SK-N-SH (cell line): ENCODE measurements at regions not wholly inside any gene's neighbourhood (a gene's known extent, or its start where the extent isn't known, plus 50 kb on each side); places are given as distances from the start of the nearest gene placed in this dataset.

Experiments
- CTCF ChIA-PET: fragments of 300-600, 350-600 bp; formaldehyde crosslinking; extraction: SDS; loops from one replicate; lab custom pipeline; 2021; lab: Yijun Ruan, JAX
- POLR2A ChIA-PET: fragments of 350-600 bp; sonication (Branson Sonifier 250); formaldehyde crosslinking; extraction: SDS; loops from one replicate; lab custom pipeline; 2020; ENCODE audit warnings: antibody characterized with exemption, inconsistent platforms; lab: Yijun Ruan, JAX
- DNase-seq: peaks from one replicate; pipeline ENCODE4 v3.0.0; 2012
- H2AFZ ChIP-seq: fragments of 200-600 bp; sonication (generic); 2 replicates; pipeline ENCODE4 v1.8.1; 2016; ENCODE audit warnings: antibody characterized with exemption, mild to moderate bottlenecking, low read depth
- H3F3A ChIP-seq: fragments of 200-600 bp; sonication (generic); replicated peaks from 2 replicates; pipeline ENCODE3; 2016; ENCODE audit warnings: antibody characterized with exemption, mild to moderate bottlenecking; ENCODE audit not compliant: insufficient read depth
- H3K27ac ChIP-seq, 2 experiments: fragments of 200-500 bp in 1 of 2; fragments of 200-600 bp in 1 of 2; sonication (Bioruptor generic) in 1 of 2; sonication (generic), shearing (Covaris generic) in 1 of 2; 2 replicates each; pipeline versions ENCODE4 v1.5.1 to v1.6.1; 2014 to 2016; ENCODE audit warnings: low read depth in 2 of 2, inconsistent platforms in 1 of 2, low read length in 1 of 2, mild to moderate bottlenecking in 1 of 2, mixed read lengths in 1 of 2
- H3K27me3 ChIP-seq: fragments of 200-600 bp; sonication (generic), shearing (Covaris generic); 2 replicates; pipeline ENCODE4 v1.6.1; 2016; ENCODE audit warnings: mixed run types; ENCODE audit not compliant: insufficient read depth
- H3K36me3 ChIP-seq, 2 experiments: fragments of 200-500 bp in 1 of 2; fragments of 200-600 bp in 1 of 2; sonication (Bioruptor generic) in 1 of 2; sonication (generic) in 1 of 2; replicated peaks in 1 of 2; 2 replicates each; pipeline versions ENCODE3 to v1.5.1; 2014 to 2016; ENCODE audit warnings: low read length in 1 of 2, mild to moderate bottlenecking in 1 of 2; ENCODE audit not compliant: insufficient read depth in 2 of 2, control insufficient read depth in 1 of 2
- H3K4me1 ChIP-seq, 2 experiments: fragments of 200-500 bp in 1 of 2; fragments of 200-600 bp in 1 of 2; sonication (Bioruptor generic) in 1 of 2; sonication (generic), shearing (Covaris generic) in 1 of 2; 2 replicates each; pipeline versions ENCODE4 v1.5.1 to v1.6.1; 2014 to 2016; ENCODE audit warnings: low read depth in 1 of 2, low read length in 1 of 2, mixed run types in 1 of 2; ENCODE audit not compliant: insufficient read depth in 2 of 2, control insufficient read depth in 1 of 2
- H3K4me2 ChIP-seq: fragments of 200-600 bp; sonication (generic), shearing (Covaris generic); 2 replicates; pipeline ENCODE4 v1.6.1; 2017; ENCODE audit warnings: mixed run types
- H3K4me3 ChIP-seq, 2 experiments: fragments of 200-500 bp in 1 of 2; fragments of 200-600 bp in 1 of 2; sonication (Bioruptor generic) in 1 of 2; sonication (generic), shearing (Covaris generic) in 1 of 2; 2 replicates each; pipeline versions ENCODE4 v1.5.1 to v1.8.1; 2014 to 2016; ENCODE audit warnings: low read depth in 2 of 2, inconsistent platforms in 1 of 2, low read length in 1 of 2, mild to moderate bottlenecking in 1 of 2, mixed read lengths in 1 of 2, moderate library complexity in 1 of 2
- H3K79me2 ChIP-seq: fragments of 200-600 bp; sonication (generic); 2 replicates; pipeline ENCODE4 v1.8.1; 2017; ENCODE audit warnings: mild to moderate bottlenecking; ENCODE audit not compliant: insufficient read depth
- H3K9ac ChIP-seq: fragments of 200-600 bp; sonication (generic); 2 replicates; pipeline ENCODE4 v1.6.1; 2017; ENCODE audit warnings: mixed run types
- H3K9me2 ChIP-seq: fragments of 200-600 bp; sonication (generic); 2 replicates; pipeline ENCODE4 v1.6.1; 2017; ENCODE audit warnings: mixed run types
- H3K9me3 ChIP-seq: fragments of 200-600 bp; sonication (generic); 2 replicates; pipeline ENCODE4 v1.6.1; 2017; ENCODE audit warnings: mixed run types, mild to moderate bottlenecking, moderate library complexity
- H4K20me1 ChIP-seq: fragments of 200-600 bp; sonication (generic); 2 replicates; pipeline ENCODE4 v1.6.1; 2017; ENCODE audit warnings: mild to moderate bottlenecking, mixed run types; ENCODE audit not compliant: insufficient read depth
- PBX3 ChIP-seq: IDR thresholded peaks from 2 replicates; pipeline ENCODE4; 2012
- WGBS: methylation state at CpG from one replicate; pipeline ENCODE4 v1.1.6; 2017; ENCODE audit warnings: low lambda C conversion rate; 5-methylcytosine and 5-hydroxymethylcytosine counted together
- small RNA-seq, 7 experiments: library from RNA; depleted of rRNA; stranded (forward); fragments of <200 nt; gene quantifications; one replicate each; pipeline ENCODE3, GENCODE V24; 2012

- Histone ChIP-seq H3K4me2 (no peak overlapping the region), H2AFZ (no peak overlapping the region), H3K4me1 (0 out of 4 replicates have a peak, but pooled peaks cover 0 to 3% of the 10 kb centered on the region in 2 experiments), H3K27ac (no peak overlapping the region)
- DNase-seq: no peak
- POLR2A ChIA-PET: no interaction called here
- TF ChIP-seq PBX3: no peak
- TF ChIP-seq, all 33 proteins: peak for 0
- no peaks in the 10 kb centered on the region for H4K20me1 ChIP-seq
- H3K9me3 ChIP-seq: no peaks in the 10 kb centered on the region
- 47% methylated on average over 1 of the region's 1 CpG for WGBS
- H3F3A ChIP-seq: no peaks in the 10 kb centered on the region
- H3K36me3 ChIP-seq: no peaks in the 10 kb centered on the region
- H3K79me2 ChIP-seq: no peaks in the 10 kb centered on the region
- no peak overlapping the region for H3K9ac ChIP-seq
- no peaks in the 10 kb centered on the region for H3K9me2 ChIP-seq
- CTCF ChIA-PET: no interaction called here
- no peak overlapping the region for H3K4me3 ChIP-seq
- H3K27me3 ChIP-seq: 0 out of 2 replicates have a peak, but pooled peaks cover 4% of the 10 kb centered on the region
Observed at GRCh38 chrX:22944945-22945344, 54.8 kb upstream of the DDX53 start.

Small RNAs in the stretch of these regions (small RNA-seq; reads per million reads assigned to genes)
- gene RNU6-266P: 0 reads per million in 7 experiments
